ENCODE measurements at regions not wholly inside any gene's neighbourhood (a gene's known extent, or its start where the extent isn't known, plus 50 kb on each side); places are given as distances from the start of the nearest gene placed in this dataset.
A peak's percentile ranks its signal among the peaks of the same experiment; 100 is the strongest.

DNA sequence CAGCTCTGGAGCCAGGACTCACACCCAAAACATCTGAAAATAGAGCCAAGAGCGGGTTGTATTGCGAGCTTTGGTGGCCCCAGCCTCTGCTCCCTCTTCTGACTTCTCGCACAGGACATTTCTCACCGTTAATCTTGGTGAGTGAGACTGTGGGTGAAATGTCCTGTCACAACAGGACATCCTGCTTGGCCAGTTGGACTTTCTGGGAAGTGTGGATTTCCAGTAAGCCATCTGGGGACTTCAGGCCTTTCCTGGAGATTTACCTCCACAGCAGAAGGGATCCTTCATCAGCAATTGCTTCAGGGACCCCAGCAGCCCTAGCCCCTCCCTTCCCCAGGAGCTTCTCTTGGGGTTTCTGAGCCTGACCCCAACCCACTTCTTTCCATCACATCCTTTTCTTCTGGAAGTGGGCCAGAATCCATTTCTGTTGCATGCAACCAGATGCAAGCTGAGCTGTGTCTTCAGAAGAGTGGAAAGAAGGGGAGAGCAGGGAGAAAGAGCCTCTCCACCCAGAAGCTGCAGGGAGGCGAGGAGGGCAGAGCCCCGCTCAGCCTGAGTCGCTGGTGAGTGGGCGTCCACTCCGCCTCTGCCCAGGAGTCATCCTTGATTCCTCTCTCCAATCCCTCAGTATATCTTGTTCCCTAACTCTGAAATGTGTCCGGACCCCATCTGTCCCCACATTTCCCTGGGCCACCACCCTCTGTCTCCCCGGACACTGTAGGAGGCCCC is 50.3 kb upstream of the GADD45G start:
- Histone ChIP-seq H3K27me3 (replicated peaks in 1 of 2; ENCODE audit: control insufficient read depth in 2 of 2, extremely low read depth in 1 of 2, insufficient read depth in 2 of 2, low read length in 1 of 2) (peaks cover 0 to 14% of the 10 kb centered on the region in 2 experiments), H3K36me3 (ENCODE audit: control insufficient read depth in 2 of 2, extremely low read depth in 1 of 2, insufficient read depth in 1 of 2, low read length in 1 of 2) (no peaks in the 10 kb centered on the region), H3K4me1 (ENCODE audit: control insufficient read depth in 1 of 2, extremely low read depth in 1 of 2, insufficient read depth in 2 of 2, low read length in 2 of 2) (peaks cover 0 to 15% of the 10 kb centered on the region in 2 experiments), H3K9me3 (no peaks in the 10 kb centered on the region), H3K27ac (ENCODE audit: low read length) (no peak overlapping the region), H3K4me3 (ENCODE audit: control insufficient read depth in 1 of 2, extremely low read depth in 1 of 2, low read length in 1 of 2) (no peak overlapping the region)
- Mint-ChIP-seq H3K27ac (no peak overlapping the region), H3K36me3 (no peaks in the 10 kb centered on the region), H3K27me3 (peaks cover 0 to 4% of the 10 kb centered on the region in 2 donors), H3K4me3 (no peak overlapping the region), H3K4me1 (peaks cover 24 to 26% (median 26%) of the 10 kb centered on the region in 3 donors), H3K9me3 (no peaks in the 10 kb centered on the region)
- ChIA-PET CTCF (interaction anchor here in 1 of 2 donors (0.6 to 1.1 kb wide), 2 partner anchors 13 to 153 kb away, joined by 3 read pairs; no protein-coding TSS in a partner anchor), POLR2A (interaction anchor here in 1 of 2 donors (0.6 kb wide), 1 partner anchor 278 kb away, joined by 3 read pairs; no protein-coding TSS in a partner anchor)
- ATAC-seq (replicated peaks in 1 of 4) (no peak), DNase-seq (no peak)
- 92% methylated on average over 8 of the region's 11 CpGs for WGBS (ENCODE audit: insufficient coverage)

DNA sequence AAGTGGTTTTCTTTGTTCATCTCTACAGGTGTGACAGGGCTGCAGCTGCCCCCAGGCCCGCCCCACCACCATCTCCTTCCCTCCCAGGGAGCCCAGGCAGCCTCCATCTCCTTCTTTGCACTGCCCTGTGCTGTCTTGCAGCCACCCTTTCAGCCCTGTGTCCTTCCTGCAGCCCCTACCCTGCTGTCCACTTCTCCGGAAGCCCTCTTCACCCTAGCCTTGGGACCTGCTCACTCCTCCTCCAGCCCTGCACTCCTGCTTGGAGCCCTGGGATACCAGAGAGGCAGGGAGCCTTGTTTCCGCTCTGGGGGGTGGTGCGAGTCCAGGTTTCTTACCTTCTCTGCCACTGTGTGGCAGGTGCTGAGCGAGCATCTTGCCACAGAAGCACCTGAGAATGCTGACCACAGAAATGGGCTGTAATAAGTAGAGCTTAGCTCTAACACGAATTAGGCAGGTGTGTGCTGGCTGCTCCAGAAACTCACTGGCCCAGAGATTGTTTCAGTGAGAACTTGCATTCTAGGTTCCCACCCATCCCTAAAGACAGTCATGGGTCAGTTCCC is 51.3 kb upstream of the GADD45G start:
- no peak for DNase-seq

DNA sequence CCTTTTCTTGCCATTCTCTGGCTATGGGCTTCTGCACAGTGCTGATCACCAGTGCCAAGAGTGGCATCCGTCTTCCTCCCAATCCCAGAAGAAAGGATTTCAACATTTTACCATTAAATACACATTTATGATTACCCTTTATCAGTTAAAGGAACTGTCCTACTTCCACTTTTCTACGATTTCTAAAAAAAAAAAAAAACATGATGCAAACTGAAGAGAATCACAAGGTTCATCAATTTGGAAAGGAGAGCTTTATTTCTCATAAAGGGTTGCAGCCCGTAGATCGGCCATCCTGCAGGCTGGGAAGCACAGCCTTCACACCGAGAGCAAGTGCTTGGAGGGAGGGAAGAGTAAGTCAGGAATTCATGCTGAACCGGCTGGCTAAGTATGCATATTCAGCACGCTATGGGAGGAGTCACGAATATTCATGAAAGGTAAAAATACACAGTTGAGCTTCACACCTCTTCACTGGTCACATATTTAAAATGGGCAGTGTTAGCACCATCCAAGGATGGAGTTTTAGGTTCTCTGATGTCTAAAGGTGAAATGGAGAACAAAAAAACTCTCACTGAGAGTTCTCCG is 52.5 kb upstream of the SEMA4D start:
- Mint-ChIP-seq H3K36me3 (peaks cover 1% of the 10 kb centered on the region), H3K9me3 (peaks cover 0 to 8% (median 8%) of the 10 kb centered on the region in 3 donors), H3K27me3 (no peaks in the 10 kb centered on the region), H3K27ac (peak overlapping the region; percentile 5 to 45), H3K4me1 (peaks cover 15 to 24% (median 21%) of the 10 kb centered on the region in 3 donors), H3K4me3 (no peak overlapping the region)
- Histone ChIP-seq H3K27me3 (replicated peaks in 1 of 2; ENCODE audit: control insufficient read depth in 2 of 2, extremely low read depth in 1 of 2, insufficient read depth in 2 of 2, low read length in 1 of 2) (peaks cover 0 to 2% of the 10 kb centered on the region in 2 experiments), H3K4me1 (ENCODE audit: control insufficient read depth in 1 of 2, extremely low read depth in 1 of 2, insufficient read depth in 2 of 2, low read length in 2 of 2) (peaks cover 8 to 15% of the 10 kb centered on the region in 2 experiments), H3K9me3 (no peaks in the 10 kb centered on the region), H3K36me3 (ENCODE audit: control insufficient read depth in 2 of 2, extremely low read depth in 1 of 2, insufficient read depth in 1 of 2, low read length in 1 of 2) (no peaks in the 10 kb centered on the region), H3K27ac (ENCODE audit: low read length) (no peak overlapping the region), H3K4me3 (ENCODE audit: control insufficient read depth in 1 of 2, extremely low read depth in 1 of 2, low read length in 1 of 2) (no peak overlapping the region)
- ATAC-seq (replicated peaks in 1 of 4): no peak
- 91% methylated on average over 3 of the region's 9 CpGs for WGBS (ENCODE audit: insufficient coverage)
- DNase-seq: no peak
- POLR2A ChIA-PET: interaction anchor here (0.6 to 0.7 kb wide), 2 partner anchors 26 to 162 kb away, joined by 3 to 5 read pairs; no protein-coding TSS in a partner anchor
- CTCF ChIA-PET: interaction anchor here (0.7 to 3.0 kb wide), 7 partner anchors 12 to 341 kb away, joined by 3 to 31 read pairs (median 4); no protein-coding TSS in a partner anchor

More for the DNA sequence above, 51.3 kb upstream of the GADD45G start:
- Histone ChIP-seq H3K4me1 (ENCODE audit: control insufficient read depth in 1 of 2, extremely low read depth in 1 of 2, insufficient read depth in 2 of 2, low read length in 2 of 2) (peaks cover 5 to 22% of the 10 kb centered on the region in 2 experiments), H3K9me3 (no peaks in the 10 kb centered on the region), H3K36me3 (ENCODE audit: control insufficient read depth in 2 of 2, extremely low read depth in 1 of 2, insufficient read depth in 1 of 2, low read length in 1 of 2) (no peaks in the 10 kb centered on the region), H3K4me3 (ENCODE audit: control insufficient read depth in 1 of 2, extremely low read depth in 1 of 2, low read length in 1 of 2) (no peak overlapping the region), H3K27me3 (replicated peaks in 1 of 2; ENCODE audit: control insufficient read depth in 2 of 2, extremely low read depth in 1 of 2, insufficient read depth in 2 of 2, low read length in 1 of 2) (peaks cover 0 to 14% of the 10 kb centered on the region in 2 experiments), H3K27ac (ENCODE audit: low read length) (no peak overlapping the region)
- H3K36me3 Mint-ChIP-seq: no peaks in the 10 kb centered on the region
- H3K27me3 Mint-ChIP-seq: peaks cover 0 to 4% of the 10 kb centered on the region in 2 donors
- ChIA-PET POLR2A (no interaction called here), CTCF (interaction anchor here in 1 of 2 donors (0.8 kb wide), 1 partner anchor 124 kb away, joined by 3 read pairs; no protein-coding TSS in a partner anchor)
- no peaks in the 10 kb centered on the region for H3K9me3 Mint-ChIP-seq
- no peak overlapping the region for H3K4me3 Mint-ChIP-seq
- no peak overlapping the region for H3K27ac Mint-ChIP-seq
- ATAC-seq (replicated peaks in 1 of 4): no peak
- 80% methylated on average over 1 of the region's 6 CpGs for WGBS (ENCODE audit: insufficient coverage)
- H3K4me1 Mint-ChIP-seq: peaks cover 30 to 33% (median 32%) of the 10 kb centered on the region in 3 donors

DNA sequence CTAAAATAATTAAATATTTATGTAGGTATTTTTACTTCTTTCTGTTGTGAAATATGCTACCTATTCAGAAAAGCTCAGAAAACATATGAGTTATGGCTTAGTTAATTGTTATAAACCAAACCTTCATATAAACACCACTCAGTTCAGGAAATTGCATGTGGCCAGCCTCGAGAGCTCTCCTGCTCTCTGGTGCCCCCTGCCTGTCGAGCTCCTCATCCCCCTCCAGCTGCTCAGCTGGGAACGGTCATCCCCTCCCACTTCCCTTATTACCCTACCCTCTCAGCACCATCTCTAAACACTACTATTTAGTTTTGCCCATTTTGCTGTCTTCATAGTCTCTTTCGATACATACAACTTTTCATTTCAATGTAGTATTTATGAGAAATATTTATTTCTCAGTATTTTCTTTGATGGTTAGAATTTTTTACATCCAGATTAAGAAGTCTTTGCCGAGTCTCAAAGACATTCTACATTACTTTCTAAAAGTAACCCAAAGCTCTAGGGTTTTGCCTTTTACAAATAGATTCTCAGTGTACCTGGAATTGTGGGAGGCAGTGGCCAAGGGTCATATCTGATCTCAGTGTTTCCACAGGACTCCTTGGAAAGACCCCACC is 51.2 kb upstream of the SEMA4D start:
- POLR2A ChIA-PET: interaction anchor here (0.5 to 1.4 kb wide), 3 partner anchors 24 to 173 kb away, joined by 3 to 7 read pairs (median 4); no protein-coding TSS in a partner anchor
- H3K4me1 ChIP-seq (ENCODE audit: control insufficient read depth in 1 of 2, extremely low read depth in 1 of 2, insufficient read depth in 2 of 2, low read length in 2 of 2): peaks cover 8 to 20% of the 10 kb centered on the region in 2 experiments
- no peaks in the 10 kb centered on the region for H3K27me3 Mint-ChIP-seq
- CTCF ChIA-PET: interaction anchor here (0.5 to 3.0 kb wide), 62 partner anchors 10 to 1594 kb away, joined by 3 to 66 read pairs (median 5); partner anchors contain the start of gene SECISBP2 (in 1 of the 2)
- H3K9me3 Mint-ChIP-seq: peaks cover 3 to 12% (median 12%) of the 10 kb centered on the region in 3 donors
- H3K27ac Mint-ChIP-seq: peak overlapping the region; percentile 74 to 75
- ATAC-seq (replicated peaks in 1 of 4) (peak; percentile 96 to 99 (median 97)), DNase-seq (peak; percentile 58 to 93 (median 81))
- no peak overlapping the region for H3K4me3 ChIP-seq (ENCODE audit: control insufficient read depth in 1 of 2, extremely low read depth in 1 of 2, low read length in 1 of 2)
- no peaks in the 10 kb centered on the region for H3K36me3 ChIP-seq (ENCODE audit: control insufficient read depth in 2 of 2, extremely low read depth in 1 of 2, insufficient read depth in 1 of 2, low read length in 1 of 2)
- H3K36me3 Mint-ChIP-seq: peaks cover 6% of the 10 kb centered on the region
- peak overlapping the region; percentile 2 for H3K27ac ChIP-seq (ENCODE audit: low read length)
- peak overlapping the region in 1 of 3 donors; percentile 45 for H3K4me3 Mint-ChIP-seq
- peaks cover 21 to 36% (median 28%) of the 10 kb centered on the region in 3 donors for H3K4me1 Mint-ChIP-seq
- H3K27me3 ChIP-seq (replicated peaks in 1 of 2; ENCODE audit: control insufficient read depth in 2 of 2, extremely low read depth in 1 of 2, insufficient read depth in 2 of 2, low read length in 1 of 2): no peaks in the 10 kb centered on the region
- no peaks in the 10 kb centered on the region for H3K9me3 ChIP-seq
- WGBS (ENCODE audit: insufficient coverage): 0% methylated on average over 2 of the region's 5 CpGs

DNA sequence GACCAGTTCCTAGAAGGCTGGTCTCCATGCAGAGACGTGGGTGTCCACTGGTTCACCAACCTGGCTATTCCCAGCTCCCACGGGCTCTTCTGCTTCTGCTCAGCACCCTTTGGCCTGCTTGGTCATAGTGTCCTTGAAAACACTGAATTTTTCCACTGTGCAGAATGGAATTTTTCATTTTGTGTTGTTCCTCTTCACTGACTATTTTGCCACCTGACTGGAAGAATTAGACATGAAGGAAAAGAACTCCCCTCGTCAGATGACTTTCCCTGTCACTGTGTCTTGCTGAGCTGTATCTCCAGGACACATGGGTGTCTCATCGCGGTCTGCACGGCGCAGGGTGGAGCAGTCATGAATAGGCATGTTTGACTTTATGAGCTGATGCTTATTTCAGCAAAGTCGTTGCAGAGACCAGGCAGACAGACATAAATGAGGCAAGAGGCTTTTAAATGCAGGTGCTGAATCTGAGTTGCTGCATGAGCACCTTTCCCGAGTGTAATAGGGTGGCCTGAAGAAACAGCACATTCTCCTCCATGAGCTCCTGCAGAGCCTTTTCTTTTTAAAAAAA is 50.2 kb upstream of the SEMA4D start:
- Mint-ChIP-seq H3K4me1 (peaks cover 31 to 46% (median 38%) of the 10 kb centered on the region in 3 donors), H3K36me3 (peaks cover 6% of the 10 kb centered on the region), H3K4me3 (peak overlapping the region in 1 of 3 donors; percentile 40), H3K9me3 (peaks cover 3 to 12% (median 12%) of the 10 kb centered on the region in 3 donors), H3K27ac (peak overlapping the region; percentile 55 to 75), H3K27me3 (no peaks in the 10 kb centered on the region)
- Histone ChIP-seq H3K4me1 (ENCODE audit: control insufficient read depth in 1 of 2, extremely low read depth in 1 of 2, insufficient read depth in 2 of 2, low read length in 2 of 2) (peaks cover 8 to 26% of the 10 kb centered on the region in 2 experiments), H3K36me3 (ENCODE audit: control insufficient read depth in 2 of 2, extremely low read depth in 1 of 2, insufficient read depth in 1 of 2, low read length in 1 of 2) (no peaks in the 10 kb centered on the region), H3K4me3 (ENCODE audit: control insufficient read depth in 1 of 2, extremely low read depth in 1 of 2, low read length in 1 of 2) (no peak overlapping the region), H3K27me3 (replicated peaks in 1 of 2; ENCODE audit: control insufficient read depth in 2 of 2, extremely low read depth in 1 of 2, insufficient read depth in 2 of 2, low read length in 1 of 2) (no peaks in the 10 kb centered on the region), H3K9me3 (no peaks in the 10 kb centered on the region), H3K27ac (ENCODE audit: low read length) (no peak overlapping the region)
- CTCF ChIA-PET: interaction anchor here (0.6 to 3.0 kb wide), 56 partner anchors 9 to 1595 kb away, joined by 3 to 66 read pairs (median 5); partner anchors contain the start of gene SECISBP2 (in 1 of the 2)
- ATAC-seq (replicated peaks in 1 of 4): no peak
- 83% methylated on average over 8 of the region's 9 CpGs for WGBS (ENCODE audit: insufficient coverage)
- no peak for DNase-seq
- POLR2A ChIA-PET: interaction anchor here (0.5 to 1.4 kb wide), 7 partner anchors 16 to 201 kb away, joined by 3 to 7 read pairs (median 3); no protein-coding TSS in a partner anchor

Measured in T-cell (primary cell).